ENCODE measurements at regions not wholly inside any gene's neighbourhood (a gene's known extent, or its start where the extent isn't known, plus 50 kb on each side); places are given as distances from the start of the nearest gene placed in this dataset.

DNA sequence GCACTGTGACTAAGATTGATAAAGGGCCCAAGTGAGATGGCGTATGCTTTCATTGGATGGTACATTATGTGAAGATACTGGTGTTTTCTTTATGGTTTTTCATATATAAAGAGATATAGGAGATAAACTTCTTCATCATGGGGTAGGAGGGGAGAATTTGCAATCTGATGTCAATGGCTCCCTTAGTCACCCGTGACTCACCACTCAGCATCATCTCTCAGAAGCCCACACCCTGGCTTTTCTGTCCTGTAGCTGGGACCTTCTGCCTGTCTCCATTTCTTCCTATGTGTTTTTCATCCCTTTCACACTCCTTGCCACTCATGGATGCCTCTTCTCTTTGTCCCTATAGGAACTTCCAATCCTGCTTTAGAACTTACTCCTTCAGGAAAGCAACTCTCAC lies 114.3 kb upstream of the SEMA6D start:
- Histone ChIP-seq H2BK15ac (ENCODE audit: low read depth, low read length) (no peak overlapping the region), H3K79me1 (ENCODE audit: insufficient read depth, low read depth, low read length, poor library complexity, severe bottlenecking) (no peaks in the 10 kb centered on the region), H2AK5ac (ENCODE audit: insufficient read length, low read length) (no peak overlapping the region), H2BK20ac (ENCODE audit: low read depth, low read length, poor library complexity, severe bottlenecking) (no peak overlapping the region), H3T11ph (ENCODE audit: low read length) (no peak overlapping the region), H3K9me3 (ENCODE audit: control insufficient read depth, low read depth, low read length) (no peaks in the 10 kb centered on the region), H3K79me2 (ENCODE audit: insufficient read depth, low read length) (no peaks in the 10 kb centered on the region), H3K23ac (ENCODE audit: insufficient read length, low read depth, low read length) (no peak overlapping the region), H2AFZ (ENCODE audit: low read length) (no peak overlapping the region), H2BK5ac (ENCODE audit: insufficient read length, low read length) (no peak overlapping the region), H4K8ac (replicated peaks; ENCODE audit: insufficient read length, low read depth, low read length) (no peak overlapping the region), H4K91ac (ENCODE audit: insufficient read length, low read depth, low read length) (no peak overlapping the region), H3K4me2 (ENCODE audit: insufficient read depth, insufficient read length, low read length) (no peak overlapping the region), H3K4me1 (ENCODE audit: insufficient read depth, low read length) (peaks cover 5% of the 10 kb centered on the region; the same call in 1 of the 2 replicates), H2BK12ac (ENCODE audit: insufficient read length, low read depth, low read length) (no peak overlapping the region), H4K20me1 (ENCODE audit: control insufficient read depth, insufficient read depth, insufficient read length) (no peaks in the 10 kb centered on the region), H4K5ac (ENCODE audit: insufficient read length, low read depth, low read length) (no peak overlapping the region), H2BK120ac (ENCODE audit: low read depth, low read length, poor library complexity, severe bottlenecking) (no peak overlapping the region), H3K14ac (ENCODE audit: insufficient read depth, low read length) (no peak overlapping the region), H3K56ac (ENCODE audit: insufficient read length, low read depth, low read length) (no peak overlapping the region), H3K9ac (ENCODE audit: extremely low read depth, insufficient read length, low read length) (no peak overlapping the region), H3K27me3 (ENCODE audit: insufficient read depth, low read length) (no peaks in the 10 kb centered on the region), H3K23me2 (ENCODE audit: insufficient read length, low read depth, low read length, poor library complexity, severe bottlenecking) (no peaks in the 10 kb centered on the region), H3K27ac (ENCODE audit: insufficient read length, low read depth, low read length) (no peak overlapping the region), H3K4ac (ENCODE audit: low read depth, low read length) (no peak overlapping the region), H3K18ac (ENCODE audit: insufficient read length, low read depth, low read length) (no peak overlapping the region)
- no peak for DNase-seq
- WGBS (ENCODE audit: extremely low coverage, insufficient read length, low lambda C conversion rate), result no CpG with 5 or more reads among the region's 2 CpGs
- Mint-ChIP-seq H3K4me3 (no peak overlapping the region), H3K4me1 (peaks cover 16 to 23% of the 10 kb centered on the region in 2 experiments), H3K27ac (peak overlapping the region in 1 of 3 experiments; percentile 74; a peak in 2 of 7 replicates), H3K9me3 (no peaks in the 10 kb centered on the region), H3K27me3 (ENCODE audit: low read depth) (no peaks in the 10 kb centered on the region), H3K36me3 (ENCODE audit: insufficient read depth in 1 of 3, low read depth in 3 of 3) (no peaks in the 10 kb centered on the region; a peak in 1 of 7 replicates)
- TF ChIP-seq, protein P1, sequence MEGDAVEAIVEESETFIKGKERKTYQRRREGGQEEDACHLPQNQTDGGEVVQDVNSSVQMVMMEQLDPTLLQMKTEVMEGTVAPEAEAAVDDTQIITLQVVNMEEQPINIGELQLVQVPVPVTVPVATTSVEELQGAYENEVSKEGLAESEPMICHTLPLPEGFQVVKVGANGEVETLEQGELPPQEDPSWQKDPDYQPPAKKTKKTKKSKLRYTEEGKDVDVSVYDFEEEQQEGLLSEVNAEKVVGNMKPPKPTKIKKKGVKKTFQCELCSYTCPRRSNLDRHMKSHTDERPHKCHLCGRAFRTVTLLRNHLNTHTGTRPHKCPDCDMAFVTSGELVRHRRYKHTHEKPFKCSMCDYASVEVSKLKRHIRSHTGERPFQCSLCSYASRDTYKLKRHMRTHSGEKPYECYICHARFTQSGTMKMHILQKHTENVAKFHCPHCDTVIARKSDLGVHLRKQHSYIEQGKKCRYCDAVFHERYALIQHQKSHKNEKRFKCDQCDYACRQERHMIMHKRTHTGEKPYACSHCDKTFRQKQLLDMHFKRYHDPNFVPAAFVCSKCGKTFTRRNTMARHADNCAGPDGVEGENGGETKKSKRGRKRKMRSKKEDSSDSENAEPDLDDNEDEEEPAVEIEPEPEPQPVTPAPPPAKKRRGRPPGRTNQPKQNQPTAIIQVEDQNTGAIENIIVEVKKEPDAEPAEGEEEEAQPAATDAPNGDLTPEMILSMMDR (conservative IDR thresholded peaks at IDR 0.05), result no peak

All from H9 (cell line).